ENCODE measurements at regions not wholly inside any gene's neighbourhood (a gene's known extent, or its start where the extent isn't known, plus 50 kb on each side); places are given as distances from the start of the nearest gene placed in this dataset.

GRCh38 chr2:180405520-180405919, 398.4 kb upstream of the CWC22 start:
- 88 to 92% methylated on average over 3 of the region's 3 CpGs for WGBS, 2 donors
- DNase-seq (ENCODE audit: low spot score in 2 of 2) = no peak

GRCh38 chr2:180394305-180394704, 387.2 kb upstream of the CWC22 start:
- DNase-seq (ENCODE audit: low spot score in 2 of 2) = no peak
- TF ChIP-seq POLR2A (IDR thresholded peaks at IDR 0.05) = no peak
- no peak for TF ChIP-seq CTCF (IDR thresholded peaks at IDR 0.05)
- H3K4me3 ChIP-seq (ENCODE audit: low read depth, poor library complexity, severe bottlenecking) = no peak overlapping the region
- intact Hi-C loops (cut with DNase I; ENCODE audit: low total_unique reads) = no loop called here

More at GRCh38 chr2:180405520-180405919, 398.4 kb upstream of the CWC22 start:
- TF ChIP-seq POLR2A (IDR thresholded peaks at IDR 0.05) (no peak), CTCF (IDR thresholded peaks at IDR 0.05) (no peak)
- intact Hi-C loops (cut with DNase I; ENCODE audit: low total_unique reads) = no loop called here
- H3K4me3 ChIP-seq (ENCODE audit: low read depth, poor library complexity, severe bottlenecking) = no peak overlapping the region

GRCh38 chr2:180385601-180386201, 378.6 kb upstream of the CWC22 start:
- no peak for TF ChIP-seq CTCF (IDR thresholded peaks at IDR 0.05)
- no peak for TF ChIP-seq POLR2A (IDR thresholded peaks at IDR 0.05)
- H3K4me3 ChIP-seq (ENCODE audit: low read depth, poor library complexity, severe bottlenecking) = no peak overlapping the region
- 9 to 11% methylated on average over 2 of the region's 2 CpGs for WGBS, 2 donors
- no peak for DNase-seq (ENCODE audit: low spot score in 2 of 2)
- intact Hi-C loops (cut with DNase I; ENCODE audit: low total_unique reads) = no loop called here

- H3K4me3 ChIP-seq (ENCODE audit: low read depth, poor library complexity, severe bottlenecking) = no peak overlapping the region
- no peak for DNase-seq (ENCODE audit: low spot score in 2 of 2)
- intact Hi-C loops (cut with DNase I; ENCODE audit: low total_unique reads) = no loop called here
- 81 to 84% methylated on average over 3 of the region's 3 CpGs for WGBS, 2 donors
- TF ChIP-seq CTCF (IDR thresholded peaks at IDR 0.05) (no peak), POLR2A (IDR thresholded peaks at IDR 0.05) (no peak)
Measured at GRCh38 chr2:180376066-180376465, 369.0 kb upstream of the CWC22 start.

GRCh38 chr2:180374502-180375281, 367.6 kb upstream of the CWC22 start:
- DNase-seq (ENCODE audit: low spot score in 2 of 2) = no peak

More at GRCh38 chr2:180374502-180375281, 367.6 kb upstream of the CWC22 start:
- 71 to 73% methylated on average over 3 of the region's 3 CpGs for WGBS, 2 donors
- no peak overlapping the region for H3K4me3 ChIP-seq (ENCODE audit: low read depth, poor library complexity, severe bottlenecking)
- intact Hi-C loops (cut with DNase I; ENCODE audit: low total_unique reads) = no loop called here
- TF ChIP-seq CTCF (IDR thresholded peaks at IDR 0.05) (no peak), POLR2A (IDR thresholded peaks at IDR 0.05) (no peak)

Data from lower leg skin (tissue), 4 donors.